Panc1 (cell line): ENCODE measurements at regions not wholly inside any gene's neighbourhood (a gene's known extent, or its start where the extent isn't known, plus 50 kb on each side); places are given as distances from the start of the nearest gene placed in this dataset.

Experiments
- ATAC-seq: fragments of 200-7000 bp; cut with Tn5 transposase; 2 replicates; pipeline ENCODE4 v1.9.1; 2020; ENCODE audit warnings: mild to moderate bottlenecking, moderate library complexity
- BruUV-seq: library from RNA; stranded (reverse); fragments of 400-500 nt; replicated peaks from 2 replicates; lab custom pipeline; 2021; lab: Mats Ljungman, UMichigan
- CTCF ChIA-PET: fragments of 300-600 bp; sonication (Branson Sonifier 250); formaldehyde crosslinking; loops from one replicate; lab custom pipeline; 2022; ENCODE audit warnings: antibody characterized with exemption; lab: Charles Lee
- POLR2A ChIA-PET: fragments of 300-600 bp; sonication (Branson Sonifier 250); formaldehyde crosslinking; loops from one replicate; lab custom pipeline; 2022; ENCODE audit warnings: antibody characterized with exemption; lab: Charles Lee
- DNase-seq: peaks from one replicate; pipeline ENCODE4 v3.0.0-alpha.2; 2010; ENCODE audit warnings: low read depth, low spot score
- H3K27ac ChIP-seq: 2 replicates; pipeline ENCODE4 v1.5.1; 2011; ENCODE audit warnings: mild to moderate bottlenecking, low read length, inconsistent platforms
- H3K27me3 ChIP-seq: fragments of 200-500 bp; sonication (Bioruptor generic); 2 replicates; pipeline ENCODE4 v1.6.0; 2014; ENCODE audit warnings: low read length, inconsistent platforms; ENCODE audit not compliant: control insufficient read depth, insufficient read depth
- H3K36me3 ChIP-seq: fragments of 200-500 bp; sonication (Bioruptor generic); 2 replicates; pipeline ENCODE4 v1.5.1; 2014; ENCODE audit warnings: inconsistent platforms, mild to moderate bottlenecking, low read length, moderate library complexity; ENCODE audit not compliant: control insufficient read depth, insufficient read depth
- H3K4me1 ChIP-seq: 2 replicates; pipeline ENCODE4 v1.5.1; 2011; ENCODE audit warnings: inconsistent platforms, mild to moderate bottlenecking, low read length, moderate library complexity; ENCODE audit not compliant: control insufficient read depth, insufficient read depth
- H3K4me3 ChIP-seq, 2 experiments: 2 replicates each; pipeline ENCODE4 v1.5.1; 2011 to 2012; ENCODE audit warnings: low read depth in 2 of 2, low read length in 2 of 2, mild to moderate bottlenecking in 2 of 2, inconsistent platforms in 1 of 2, moderate library complexity in 1 of 2
- H3K9me3 ChIP-seq: fragments of 200-500 bp; sonication (Bioruptor generic); 2 replicates; pipeline ENCODE4 v1.5.1; 2014; ENCODE audit warnings: low read depth, mild to moderate bottlenecking, inconsistent platforms, low read length, moderate library complexity; ENCODE audit not compliant: control insufficient read depth, insufficient read depth
- POLR2AphosphoS5 ChIP-seq: IDR thresholded peaks from 2 replicates; pipeline ENCODE4 v1.6.1; 2012; ENCODE audit warnings: mild to moderate bottlenecking, low read depth, low read length, moderate library complexity
- SIN3A ChIP-seq: IDR thresholded peaks from 2 replicates; pipeline ENCODE4 v1.6.1; 2012; ENCODE audit warnings: low read depth, mild to moderate bottlenecking, low read length, moderate library complexity, borderline replicate concordance; ENCODE audit not compliant: insufficient read depth
- TCF7L2 ChIP-seq: IDR thresholded peaks from 2 replicates; pipeline ENCODE4 v1.6.1; 2011; ENCODE audit warnings: mild to moderate bottlenecking, low read depth, low read length, inconsistent platforms
- in situ Hi-C: cut with HindIII; loops from 2 replicates; pipeline ENCODE4 v1.10.0; 2016; ENCODE audit warnings: low sequenced_read_pairs, low pct_unique_long_range_greater_than_20kb
- intact Hi-C: fragments of 100-400 bp; cut with micrococcal nuclease; formaldehyde crosslinking; loops from one replicate; pipeline ENCODE4 v1.10.0; 2022; ENCODE audit not compliant: unreplicated experiment
- TF ChIP-seq, protein P1 (sequence below): fragments of 450-650 bp; IDR thresholded peaks from 2 replicates; pipeline ENCODE4 v1.5.1; 2017; ENCODE audit warnings: mild to moderate bottlenecking
- TF ChIP-seq, protein P2 (sequence below), 2 experiments: IDR thresholded peaks; 2 replicates each; pipeline ENCODE4 v1.6.1; 2011 to 2012; ENCODE audit warnings: low read depth in 2 of 2, control low read depth in 1 of 2, low read length in 1 of 2, mild to moderate bottlenecking in 1 of 2, moderate library complexity in 1 of 2; ENCODE audit not compliant: insufficient read depth in 1 of 2

DNA sequence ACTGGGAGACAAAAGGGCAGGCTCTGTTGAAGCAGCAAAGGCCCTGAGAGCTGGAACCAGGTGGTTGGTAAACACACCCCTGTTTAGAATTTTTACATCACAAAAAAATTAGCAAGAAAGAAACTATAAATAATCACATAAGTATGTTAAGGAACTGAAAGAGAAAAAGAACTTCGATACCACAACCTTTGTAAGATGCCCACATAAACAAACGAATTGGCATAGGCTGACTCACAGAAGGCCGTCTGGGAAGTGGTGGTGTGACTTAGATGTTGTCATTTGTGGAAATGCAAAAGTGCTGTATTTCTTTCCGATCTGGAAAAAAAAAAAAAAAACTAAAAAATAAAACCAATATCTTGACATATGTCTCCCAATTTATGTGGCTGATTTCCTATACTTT lies 235.1 kb downstream of the USP46 start:
- DNase-seq (no peak), ATAC-seq (no peak)
- CTCF ChIA-PET, result no interaction called here
- intact Hi-C loops (no loop called here), in situ Hi-C loops (no loop called here)
- H3K27me3 ChIP-seq, result no peaks in the 10 kb centered on the region
- BruUV-seq, result no TSS peak
- no peak for TF ChIP-seq TCF7L2
- TF ChIP-seq, protein P1, sequence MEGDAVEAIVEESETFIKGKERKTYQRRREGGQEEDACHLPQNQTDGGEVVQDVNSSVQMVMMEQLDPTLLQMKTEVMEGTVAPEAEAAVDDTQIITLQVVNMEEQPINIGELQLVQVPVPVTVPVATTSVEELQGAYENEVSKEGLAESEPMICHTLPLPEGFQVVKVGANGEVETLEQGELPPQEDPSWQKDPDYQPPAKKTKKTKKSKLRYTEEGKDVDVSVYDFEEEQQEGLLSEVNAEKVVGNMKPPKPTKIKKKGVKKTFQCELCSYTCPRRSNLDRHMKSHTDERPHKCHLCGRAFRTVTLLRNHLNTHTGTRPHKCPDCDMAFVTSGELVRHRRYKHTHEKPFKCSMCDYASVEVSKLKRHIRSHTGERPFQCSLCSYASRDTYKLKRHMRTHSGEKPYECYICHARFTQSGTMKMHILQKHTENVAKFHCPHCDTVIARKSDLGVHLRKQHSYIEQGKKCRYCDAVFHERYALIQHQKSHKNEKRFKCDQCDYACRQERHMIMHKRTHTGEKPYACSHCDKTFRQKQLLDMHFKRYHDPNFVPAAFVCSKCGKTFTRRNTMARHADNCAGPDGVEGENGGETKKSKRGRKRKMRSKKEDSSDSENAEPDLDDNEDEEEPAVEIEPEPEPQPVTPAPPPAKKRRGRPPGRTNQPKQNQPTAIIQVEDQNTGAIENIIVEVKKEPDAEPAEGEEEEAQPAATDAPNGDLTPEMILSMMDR, result no peak
- H3K4me3 ChIP-seq, result no peak overlapping the region
- no peaks in the 10 kb centered on the region for H3K9me3 ChIP-seq
- no peaks in the 10 kb centered on the region for H3K4me1 ChIP-seq
- H3K36me3 ChIP-seq, result no peaks in the 10 kb centered on the region
- POLR2A ChIA-PET, result interaction anchor here (0.7 kb wide), 1 partner anchor 580 kb away, joined by 9 read pairs; no protein-coding TSS in a partner anchor
- no peak overlapping the region for H3K27ac ChIP-seq

DNA sequence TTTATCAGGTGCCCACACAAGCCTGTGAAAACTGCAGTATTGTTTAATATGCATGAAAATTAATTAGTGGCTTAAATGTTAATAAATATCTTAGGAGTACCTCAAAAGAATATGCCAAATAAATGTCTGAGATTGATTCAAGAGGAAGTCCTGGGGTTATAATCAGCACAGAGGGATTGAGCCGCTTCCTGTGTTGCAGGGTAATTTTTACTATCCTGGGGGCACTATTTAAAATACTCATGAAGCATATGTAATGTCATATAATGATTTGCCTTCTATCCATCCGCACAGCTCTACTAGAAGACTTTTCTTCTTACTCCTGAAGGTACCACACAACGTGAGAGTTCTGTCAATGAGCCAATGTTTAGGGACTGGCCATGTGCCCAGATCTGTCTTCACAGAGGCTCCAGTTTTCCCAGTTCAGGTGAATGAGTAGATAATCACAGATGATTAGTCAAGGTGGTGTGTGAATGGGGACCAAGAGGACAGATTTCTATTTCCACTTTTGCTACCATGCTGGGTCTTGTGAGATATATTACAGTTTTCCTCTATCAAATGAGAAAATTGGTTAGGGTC lies 233.3 kb downstream of the USP46 start:
- POLR2A ChIA-PET, result no interaction called here

DNA sequence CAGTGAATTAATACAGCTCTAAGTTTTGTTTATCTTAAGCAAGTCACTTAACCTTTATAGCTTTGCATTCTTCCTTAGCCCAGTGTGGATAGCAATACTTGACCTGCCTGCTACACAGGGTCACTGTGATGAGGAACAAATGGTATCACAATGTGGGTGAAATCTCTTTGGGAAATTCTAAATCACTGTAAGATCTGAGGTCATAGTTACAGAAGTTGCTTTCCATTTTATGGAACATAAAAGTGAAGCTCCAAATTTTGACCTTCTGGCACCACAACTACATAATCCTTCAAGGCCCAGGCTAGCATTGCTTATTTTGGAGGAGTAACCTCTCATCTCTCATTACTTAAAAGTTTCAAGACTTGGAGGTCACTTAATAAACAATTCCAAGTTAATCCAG lies 227.7 kb downstream of the USP46 start:
- Histone ChIP-seq H3K27me3 (no peaks in the 10 kb centered on the region), H3K4me3 (no peak overlapping the region), H3K9me3 (no peaks in the 10 kb centered on the region), H3K27ac (no peak overlapping the region), H3K36me3 (no peaks in the 10 kb centered on the region), H3K4me1 (no peaks in the 10 kb centered on the region)
- DNase-seq (no peak), ATAC-seq (no peak)
- ChIA-PET CTCF (no interaction called here), POLR2A (no interaction called here)
- in situ Hi-C loops (no loop called here), intact Hi-C loops (no loop called here)
- TF ChIP-seq TCF7L2 (no peak), SIN3A (no peak), POLR2AphosphoS5 (no peak)
- TF ChIP-seq, protein P1, result no peak
- TF ChIP-seq, protein P2, sequence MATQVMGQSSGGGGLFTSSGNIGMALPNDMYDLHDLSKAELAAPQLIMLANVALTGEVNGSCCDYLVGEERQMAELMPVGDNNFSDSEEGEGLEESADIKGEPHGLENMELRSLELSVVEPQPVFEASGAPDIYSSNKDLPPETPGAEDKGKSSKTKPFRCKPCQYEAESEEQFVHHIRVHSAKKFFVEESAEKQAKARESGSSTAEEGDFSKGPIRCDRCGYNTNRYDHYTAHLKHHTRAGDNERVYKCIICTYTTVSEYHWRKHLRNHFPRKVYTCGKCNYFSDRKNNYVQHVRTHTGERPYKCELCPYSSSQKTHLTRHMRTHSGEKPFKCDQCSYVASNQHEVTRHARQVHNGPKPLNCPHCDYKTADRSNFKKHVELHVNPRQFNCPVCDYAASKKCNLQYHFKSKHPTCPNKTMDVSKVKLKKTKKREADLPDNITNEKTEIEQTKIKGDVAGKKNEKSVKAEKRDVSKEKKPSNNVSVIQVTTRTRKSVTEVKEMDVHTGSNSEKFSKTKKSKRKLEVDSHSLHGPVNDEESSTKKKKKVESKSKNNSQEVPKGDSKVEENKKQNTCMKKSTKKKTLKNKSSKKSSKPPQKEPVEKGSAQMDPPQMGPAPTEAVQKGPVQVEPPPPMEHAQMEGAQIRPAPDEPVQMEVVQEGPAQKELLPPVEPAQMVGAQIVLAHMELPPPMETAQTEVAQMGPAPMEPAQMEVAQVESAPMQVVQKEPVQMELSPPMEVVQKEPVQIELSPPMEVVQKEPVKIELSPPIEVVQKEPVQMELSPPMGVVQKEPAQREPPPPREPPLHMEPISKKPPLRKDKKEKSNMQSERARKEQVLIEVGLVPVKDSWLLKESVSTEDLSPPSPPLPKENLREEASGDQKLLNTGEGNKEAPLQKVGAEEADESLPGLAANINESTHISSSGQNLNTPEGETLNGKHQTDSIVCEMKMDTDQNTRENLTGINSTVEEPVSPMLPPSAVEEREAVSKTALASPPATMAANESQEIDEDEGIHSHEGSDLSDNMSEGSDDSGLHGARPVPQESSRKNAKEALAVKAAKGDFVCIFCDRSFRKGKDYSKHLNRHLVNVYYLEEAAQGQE (IDR thresholded peaks at IDR 0.05; ENCODE audit: insufficient read depth in 1 of 2, low read depth in 2 of 2, low read length in 1 of 2), result no peak
- no TSS peak for BruUV-seq

More for the DNA sequence above, 233.3 kb downstream of the USP46 start:
- no peaks in the 10 kb centered on the region for H3K4me1 ChIP-seq
- no peaks in the 10 kb centered on the region for H3K36me3 ChIP-seq
- no peak overlapping the region for H3K27ac ChIP-seq
- intact Hi-C loops (no loop called here), in situ Hi-C loops (no loop called here)
- no peak for TF ChIP-seq TCF7L2
- DNase-seq (no peak), ATAC-seq (no peak)
- H3K9me3 ChIP-seq, result no peaks in the 10 kb centered on the region
- CTCF ChIA-PET, result no interaction called here
- no peak overlapping the region for H3K4me3 ChIP-seq
- BruUV-seq, result no TSS peak
- H3K27me3 ChIP-seq, result no peaks in the 10 kb centered on the region
